Keratinocyte (primary cell): ENCODE measurements at regions not wholly inside any gene's neighbourhood (a gene's known extent, or its start where the extent isn't known, plus 50 kb on each side); places are given as distances from the start of the nearest gene placed in this dataset.

Source experiments
- DNase-seq: peaks from one replicate; pipeline ENCODE4 v3.0.0-alpha.2; 2011; ENCODE audit warnings: low read depth, missing footprints, low spot score
- FAIRE-seq: peaks from 2 replicates; lab custom pipeline; 2011; peaks lifted over from hg19 to GRCh38; lab: Jason Lieb, UNC
- H2AFZ ChIP-seq: 2 replicates; pipeline ENCODE4 v1.6.0; 2012; ENCODE audit warnings: low read length, control low read depth, inconsistent platforms; ENCODE audit not compliant: control insufficient read depth
- H3K27ac ChIP-seq: 2 replicates; pipeline ENCODE4 v1.5.1; 2011; ENCODE audit warnings: low read length; ENCODE audit not compliant: control insufficient read depth, insufficient read depth
- H3K27me3 ChIP-seq: 3 replicates; pipeline ENCODE4 v1.6.0; 2011; ENCODE audit warnings: low read length; ENCODE audit not compliant: control insufficient read depth, insufficient read depth; ENCODE audit errors: extremely low read depth
- H3K36me3 ChIP-seq, 2 experiments: 2 replicates in 1 of 2; 3 replicates in 1 of 2; pipeline ENCODE4 v1.5.1; 2011; ENCODE audit warnings: low read length in 2 of 2, mild to moderate bottlenecking in 1 of 2; ENCODE audit not compliant: control insufficient read depth in 2 of 2, insufficient read depth in 2 of 2; ENCODE audit errors: extremely low read depth in 1 of 2
- H3K4me1 ChIP-seq: 3 replicates; pipeline ENCODE4 v1.5.1; 2011; ENCODE audit warnings: low read length; ENCODE audit not compliant: control insufficient read depth, insufficient read depth; ENCODE audit errors: extremely low read depth
- H3K4me2 ChIP-seq: 3 replicates; pipeline ENCODE4 v1.6.0; 2011; ENCODE audit warnings: low read depth, low read length; ENCODE audit not compliant: control insufficient read depth, insufficient read depth; ENCODE audit errors: extremely low read depth
- H3K4me3 ChIP-seq, 3 experiments: fragments of 200-600 bp in 1 of 3; sonication (generic) in 1 of 3; 2 replicates in 2 of 3; 3 replicates in 1 of 3; pipeline ENCODE4 v1.5.1; 2011 to 2016; ENCODE audit warnings: low read length in 3 of 3, mild to moderate bottlenecking in 3 of 3, control low read depth in 2 of 3, inconsistent platforms in 1 of 3, low read depth in 1 of 3, mixed read lengths in 1 of 3, mixed run types in 1 of 3, moderate library complexity in 1 of 3; ENCODE audit not compliant: control insufficient read depth in 2 of 3, insufficient read depth in 2 of 3; ENCODE audit errors: extremely low read depth in 1 of 3
- H3K79me2 ChIP-seq: 2 replicates; pipeline ENCODE4 v1.6.0; 2012; ENCODE audit warnings: low read length; ENCODE audit not compliant: control insufficient read depth, insufficient read depth
- H3K9ac ChIP-seq: 3 replicates; pipeline ENCODE4 v1.6.0; 2011; ENCODE audit warnings: low read length; ENCODE audit not compliant: control insufficient read depth, insufficient read depth; ENCODE audit errors: extremely low read depth
- H3K9me1 ChIP-seq: 3 replicates; pipeline ENCODE4 v1.6.0; 2011; ENCODE audit warnings: low read length; ENCODE audit not compliant: control insufficient read depth, insufficient read depth; ENCODE audit errors: extremely low read depth
- H3K9me3 ChIP-seq: 2 replicates; pipeline ENCODE4 v1.5.1; 2012; ENCODE audit warnings: low read depth, low read length; ENCODE audit not compliant: control insufficient read depth
- H4K20me1 ChIP-seq: 3 replicates; pipeline ENCODE4 v1.6.0; 2011; ENCODE audit warnings: low read length; ENCODE audit not compliant: control insufficient read depth, insufficient read depth; ENCODE audit errors: extremely low read depth
- EZH2 ChIP-seq: IDR thresholded peaks from one replicate; pipeline ENCODE4 v1.6.1; 2012; ENCODE audit warnings: inconsistent platforms, mild to moderate bottlenecking, low read length, moderate library complexity
- dilution Hi-C: fragments of 300-500 bp; cut with MboI; formaldehyde crosslinking; loops from one replicate; pipeline ENCODE4 v1.7.0; 2020; ENCODE audit warnings: low sequenced_read_pairs; ENCODE audit not compliant: extremely low pct_ligation_motif_present
- TF ChIP-seq, protein P1 (sequence below), 3 experiments: IDR thresholded peaks in 1 of 3; conservative IDR thresholded peaks in 1 of 3; optimal IDR thresholded peaks in 1 of 3; 2 replicates in 2 of 3; 3 replicates in 1 of 3; pipeline versions ENCODE3 to v1.5.1; 2011; ENCODE audit warnings: low read length in 3 of 3, mild to moderate bottlenecking in 3 of 3, moderate library complexity in 2 of 3, control low read depth in 1 of 3, inconsistent platforms in 1 of 3; ENCODE audit not compliant: insufficient read depth in 2 of 3; ENCODE audit errors: extremely low read depth in 1 of 3

- dilution Hi-C loops = no loop called here
- no peaks in the 10 kb centered on the region for H3K9me1 ChIP-seq
- no peaks in the 10 kb centered on the region for H3K79me2 ChIP-seq
- no peak overlapping the region for H3K4me2 ChIP-seq
- FAIRE-seq = no peak
- no peak for TF ChIP-seq EZH2
- TF ChIP-seq, protein P1, sequence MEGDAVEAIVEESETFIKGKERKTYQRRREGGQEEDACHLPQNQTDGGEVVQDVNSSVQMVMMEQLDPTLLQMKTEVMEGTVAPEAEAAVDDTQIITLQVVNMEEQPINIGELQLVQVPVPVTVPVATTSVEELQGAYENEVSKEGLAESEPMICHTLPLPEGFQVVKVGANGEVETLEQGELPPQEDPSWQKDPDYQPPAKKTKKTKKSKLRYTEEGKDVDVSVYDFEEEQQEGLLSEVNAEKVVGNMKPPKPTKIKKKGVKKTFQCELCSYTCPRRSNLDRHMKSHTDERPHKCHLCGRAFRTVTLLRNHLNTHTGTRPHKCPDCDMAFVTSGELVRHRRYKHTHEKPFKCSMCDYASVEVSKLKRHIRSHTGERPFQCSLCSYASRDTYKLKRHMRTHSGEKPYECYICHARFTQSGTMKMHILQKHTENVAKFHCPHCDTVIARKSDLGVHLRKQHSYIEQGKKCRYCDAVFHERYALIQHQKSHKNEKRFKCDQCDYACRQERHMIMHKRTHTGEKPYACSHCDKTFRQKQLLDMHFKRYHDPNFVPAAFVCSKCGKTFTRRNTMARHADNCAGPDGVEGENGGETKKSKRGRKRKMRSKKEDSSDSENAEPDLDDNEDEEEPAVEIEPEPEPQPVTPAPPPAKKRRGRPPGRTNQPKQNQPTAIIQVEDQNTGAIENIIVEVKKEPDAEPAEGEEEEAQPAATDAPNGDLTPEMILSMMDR (optimal IDR thresholded peaks at IDR 0.05 in 1 of 3, IDR thresholded peaks at IDR 0.05 in 1 of 3, conservative IDR thresholded peaks at IDR 0.05 in 1 of 3; ENCODE audit: extremely low read depth in 1 of 3, insufficient read depth in 2 of 3, low read length in 3 of 3) = no peak
- no peak overlapping the region for H3K9ac ChIP-seq
- H4K20me1 ChIP-seq = no peaks in the 10 kb centered on the region
- no peaks in the 10 kb centered on the region for H3K9me3 ChIP-seq
- no peak for DNase-seq
- no peak overlapping the region for H3K4me3 ChIP-seq
- no peak overlapping the region for H2AFZ ChIP-seq
- H3K36me3 ChIP-seq = no peaks in the 10 kb centered on the region
- H3K27me3 ChIP-seq = no peaks in the 10 kb centered on the region
- no peaks in the 10 kb centered on the region for H3K4me1 ChIP-seq
- no peak overlapping the region for H3K27ac ChIP-seq
Observed at GRCh38 chr2:58535182-58535581, 294.1 kb upstream of the FANCL start.

DNA sequence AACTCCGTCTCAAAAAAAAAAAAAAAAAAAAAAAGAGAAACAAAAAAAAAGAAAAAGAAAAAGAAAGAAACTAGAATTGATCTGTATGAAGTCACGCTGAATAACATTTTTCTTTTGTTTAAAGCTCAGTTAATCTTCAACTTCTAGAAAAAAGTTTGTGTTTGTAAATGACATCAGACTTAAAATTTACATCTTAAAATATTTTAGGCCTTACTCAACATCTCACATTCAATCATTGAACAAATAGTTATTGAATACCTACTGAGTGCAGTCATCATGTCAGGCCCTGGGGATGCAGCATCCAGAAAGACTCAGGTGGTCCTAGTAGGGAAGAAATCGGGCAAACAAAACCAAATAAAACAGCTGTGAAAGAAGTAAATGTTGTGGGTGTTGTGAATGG is 292.3 kb upstream of the FANCL start:
- dilution Hi-C loops = no loop called here
- H3K4me2 ChIP-seq = no peak overlapping the region

More for the DNA sequence above, 292.3 kb upstream of the FANCL start:
- no peaks in the 10 kb centered on the region for H3K36me3 ChIP-seq
- H3K4me3 ChIP-seq = no peak overlapping the region
- no peaks in the 10 kb centered on the region for H4K20me1 ChIP-seq
- no peaks in the 10 kb centered on the region for H3K9me3 ChIP-seq
- FAIRE-seq (no peak), DNase-seq (no peak)
- TF ChIP-seq EZH2 = no peak
- TF ChIP-seq, protein P1 (optimal IDR thresholded peaks at IDR 0.05 in 1 of 3, IDR thresholded peaks at IDR 0.05 in 1 of 3, conservative IDR thresholded peaks at IDR 0.05 in 1 of 3; ENCODE audit: extremely low read depth in 1 of 3, insufficient read depth in 2 of 3, low read length in 3 of 3) = no peak
- H3K27me3 ChIP-seq = no peaks in the 10 kb centered on the region
- no peak overlapping the region for H2AFZ ChIP-seq
- H3K9me1 ChIP-seq = no peaks in the 10 kb centered on the region
- no peak overlapping the region for H3K27ac ChIP-seq
- no peaks in the 10 kb centered on the region for H3K79me2 ChIP-seq
- H3K9ac ChIP-seq = no peak overlapping the region
- no peaks in the 10 kb centered on the region for H3K4me1 ChIP-seq
